ENCODE measurements at regions not wholly inside any gene's neighbourhood (a gene's known extent, or its start where the extent isn't known, plus 50 kb on each side); places are given as distances from the start of the nearest gene placed in this dataset.
A peak's percentile ranks its signal among the peaks of the same experiment; 100 is the strongest.

DNA sequence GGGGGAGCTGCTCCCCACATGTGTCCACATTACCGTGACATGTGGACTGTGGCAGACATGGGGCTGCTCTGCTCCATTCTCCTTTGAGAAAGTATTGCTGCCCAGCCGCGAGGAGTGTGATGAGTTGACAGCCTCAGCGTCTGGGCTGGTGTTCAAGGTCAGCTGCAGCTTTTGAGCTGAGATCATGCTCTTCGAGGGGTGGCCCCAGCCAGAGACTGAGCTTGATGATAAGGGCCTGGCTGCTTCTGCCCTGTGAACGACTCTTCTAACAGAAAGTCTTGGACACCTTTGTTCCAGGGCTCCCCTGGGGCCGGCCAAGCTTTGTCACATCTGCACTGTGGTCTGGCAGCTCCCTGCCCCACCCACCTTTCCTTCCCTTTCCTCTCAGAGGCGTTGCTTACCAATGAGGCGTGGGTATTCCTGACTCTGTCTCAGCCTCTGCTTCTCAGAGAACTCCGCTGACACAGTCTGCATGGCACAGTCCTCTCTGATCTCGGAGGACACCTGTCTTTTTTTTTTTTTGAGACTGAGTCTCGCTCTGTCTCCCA lies 86.6 kb downstream of the CHRD start:
- DNase-seq (peak; percentile 39 to 52), FAIRE-seq (no peak)
- 8 to 21% (median 11%) methylated on average over 12 of the region's 12 CpGs for WGBS, 3 donors
- Histone ChIP-seq H3K4me1 (ENCODE audit: control insufficient read depth in 3 of 3, insufficient read depth in 2 of 3, low read depth in 1 of 3, low read length in 2 of 3) (no peaks in the 10 kb centered on the region), H3K36me3 (ENCODE audit: control insufficient read depth in 3 of 3, insufficient read depth in 2 of 3, low read depth in 1 of 3, low read length in 3 of 3) (no peaks in the 10 kb centered on the region), H3K9me3 (ENCODE audit: control insufficient read depth in 2 of 2, insufficient read depth in 1 of 2, low read depth in 1 of 2, low read length in 1 of 2) (no peaks in the 10 kb centered on the region), H3K27me3 (ENCODE audit: control insufficient read depth in 3 of 3, insufficient read depth in 3 of 3, low read length in 3 of 3) (peaks cover 0 to 7% (median 3%) of the 10 kb centered on the region in 3 donors), H3K4me3 (ENCODE audit: low read depth in 1 of 3, low read length in 3 of 3) (no peak overlapping the region), H3K27ac (ENCODE audit: low read depth in 1 of 3, low read length in 2 of 3) (no peak overlapping the region)

GRCh38 chr3:184467171-184467570 lies 87.3 kb downstream of the CHRD start:
- H3K27ac ChIP-seq (ENCODE audit: low read depth in 1 of 3, low read length in 2 of 3) = no peak overlapping the region
- H3K4me1 ChIP-seq (ENCODE audit: control insufficient read depth in 3 of 3, insufficient read depth in 2 of 3, low read depth in 1 of 3, low read length in 2 of 3) = no peaks in the 10 kb centered on the region
- H3K27me3 ChIP-seq (ENCODE audit: control insufficient read depth in 3 of 3, insufficient read depth in 3 of 3, low read length in 3 of 3) = peaks cover 0 to 9% (median 3%) of the 10 kb centered on the region in 3 donors
- no peak for FAIRE-seq
- DNase-seq = no peak
- no peaks in the 10 kb centered on the region for H3K9me3 ChIP-seq (ENCODE audit: control insufficient read depth in 2 of 2, insufficient read depth in 1 of 2, low read depth in 1 of 2, low read length in 1 of 2)
- WGBS, 3 donors = 45 to 72% (median 55%) methylated on average over 9 of the region's 9 CpGs
- no peaks in the 10 kb centered on the region for H3K36me3 ChIP-seq (ENCODE audit: control insufficient read depth in 3 of 3, insufficient read depth in 2 of 3, low read depth in 1 of 3, low read length in 3 of 3)
- no peak overlapping the region for H3K4me3 ChIP-seq (ENCODE audit: low read depth in 1 of 3, low read length in 3 of 3)

GRCh38 chr3:184470551-184470950 lies 90.7 kb downstream of the CHRD start:
- Histone ChIP-seq H3K27me3 (ENCODE audit: control insufficient read depth in 3 of 3, insufficient read depth in 3 of 3, low read length in 3 of 3) (peaks cover 4 to 15% (median 5%) of the 10 kb centered on the region in 3 donors), H3K27ac (ENCODE audit: low read depth in 1 of 3, low read length in 2 of 3) (no peak overlapping the region), H3K9me3 (ENCODE audit: control insufficient read depth in 2 of 2, insufficient read depth in 1 of 2, low read depth in 1 of 2, low read length in 1 of 2) (no peaks in the 10 kb centered on the region), H3K4me1 (ENCODE audit: control insufficient read depth in 3 of 3, insufficient read depth in 2 of 3, low read depth in 1 of 3, low read length in 2 of 3) (no peaks in the 10 kb centered on the region), H3K36me3 (ENCODE audit: control insufficient read depth in 3 of 3, insufficient read depth in 2 of 3, low read depth in 1 of 3, low read length in 3 of 3) (no peaks in the 10 kb centered on the region), H3K4me3 (ENCODE audit: low read depth in 1 of 3, low read length in 3 of 3) (no peak overlapping the region)
- DNase-seq (no peak), FAIRE-seq (no peak)
- WGBS, 3 donors = 53 to 74% (median 67%) methylated on average over 6 of the region's 6 CpGs

- 59 to 82% (median 61%) methylated on average over 3 of the region's 3 CpGs for WGBS, 3 donors
- H3K36me3 ChIP-seq (ENCODE audit: control insufficient read depth in 3 of 3, insufficient read depth in 2 of 3, low read depth in 1 of 3, low read length in 3 of 3) = no peaks in the 10 kb centered on the region
- peaks cover 4 to 15% (median 5%) of the 10 kb centered on the region in 3 donors for H3K27me3 ChIP-seq (ENCODE audit: control insufficient read depth in 3 of 3, insufficient read depth in 3 of 3, low read length in 3 of 3)
- no peak for DNase-seq
- no peak overlapping the region for H3K4me3 ChIP-seq (ENCODE audit: low read depth in 1 of 3, low read length in 3 of 3)
- no peak overlapping the region for H3K27ac ChIP-seq (ENCODE audit: low read depth in 1 of 3, low read length in 2 of 3)
- no peaks in the 10 kb centered on the region for H3K4me1 ChIP-seq (ENCODE audit: control insufficient read depth in 3 of 3, insufficient read depth in 2 of 3, low read depth in 1 of 3, low read length in 2 of 3)
- no peak for FAIRE-seq
- no peaks in the 10 kb centered on the region for H3K9me3 ChIP-seq (ENCODE audit: control insufficient read depth in 2 of 2, insufficient read depth in 1 of 2, low read depth in 1 of 2, low read length in 1 of 2)
Observed at GRCh38 chr3:184471439-184471838, 90.1 kb upstream of the EPHB3 start.

- FAIRE-seq (no peak), DNase-seq (peak in 1 of 2 donors; percentile 8)
- Histone ChIP-seq H3K9me3 (ENCODE audit: control insufficient read depth in 2 of 2, insufficient read depth in 1 of 2, low read depth in 1 of 2, low read length in 1 of 2) (no peaks in the 10 kb centered on the region), H3K4me3 (ENCODE audit: low read depth in 1 of 3, low read length in 3 of 3) (no peak overlapping the region), H3K4me1 (ENCODE audit: control insufficient read depth in 3 of 3, insufficient read depth in 2 of 3, low read depth in 1 of 3, low read length in 2 of 3) (no peaks in the 10 kb centered on the region), H3K27ac (ENCODE audit: low read depth in 1 of 3, low read length in 2 of 3) (no peak overlapping the region), H3K27me3 (ENCODE audit: control insufficient read depth in 3 of 3, insufficient read depth in 3 of 3, low read length in 3 of 3) (peaks cover 2 to 19% (median 4%) of the 10 kb centered on the region in 3 donors), H3K36me3 (ENCODE audit: control insufficient read depth in 3 of 3, insufficient read depth in 2 of 3, low read depth in 1 of 3, low read length in 3 of 3) (no peaks in the 10 kb centered on the region)
- WGBS, 3 donors = 54 to 62% (median 58%) methylated on average over 12 of the region's 12 CpGs
Observed at GRCh38 chr3:184472723-184473428, 88.7 kb upstream of the EPHB3 start.

- Histone ChIP-seq H3K9me3 (ENCODE audit: control insufficient read depth in 2 of 2, insufficient read depth in 1 of 2, low read depth in 1 of 2, low read length in 1 of 2) (no peaks in the 10 kb centered on the region), H3K36me3 (ENCODE audit: control insufficient read depth in 3 of 3, insufficient read depth in 2 of 3, low read depth in 1 of 3, low read length in 3 of 3) (no peaks in the 10 kb centered on the region), H3K4me1 (ENCODE audit: control insufficient read depth in 3 of 3, insufficient read depth in 2 of 3, low read depth in 1 of 3, low read length in 2 of 3) (no peaks in the 10 kb centered on the region), H3K4me3 (ENCODE audit: low read depth in 1 of 3, low read length in 3 of 3) (no peak overlapping the region), H3K27ac (ENCODE audit: low read depth in 1 of 3, low read length in 2 of 3) (no peak overlapping the region), H3K27me3 (ENCODE audit: control insufficient read depth in 3 of 3, insufficient read depth in 3 of 3, low read length in 3 of 3) (peaks cover 2 to 14% (median 4%) of the 10 kb centered on the region in 3 donors)
- WGBS, 3 donors = 79 to 86% (median 81%) methylated on average over 8 of the region's 8 CpGs
- no peak for DNase-seq
- FAIRE-seq = no peak
Observed at GRCh38 chr3:184474897-184475296, 86.7 kb upstream of the EPHB3 start.

DNA sequence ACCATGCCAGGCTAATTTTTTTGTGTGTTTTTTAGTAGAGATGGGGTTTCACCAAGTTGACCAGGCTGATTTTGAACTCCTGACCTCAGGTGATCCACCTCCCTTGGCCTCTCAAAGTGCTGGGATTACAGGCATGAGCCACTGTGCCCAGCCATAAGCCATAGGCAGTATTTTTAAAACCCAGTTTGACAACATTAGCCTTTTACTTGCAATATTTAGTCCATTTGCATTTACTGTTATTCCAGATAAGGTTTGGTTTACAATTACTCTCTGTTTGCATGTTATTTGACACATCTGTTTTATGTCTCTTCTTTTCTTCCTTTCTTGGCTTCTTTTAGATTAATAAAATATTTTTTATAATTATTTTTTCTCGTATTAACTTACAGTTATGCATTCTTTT lies 83.6 kb upstream of the EPHB3 start:
- Histone ChIP-seq H3K36me3 (ENCODE audit: control insufficient read depth in 3 of 3, insufficient read depth in 2 of 3, low read depth in 1 of 3, low read length in 3 of 3) (no peaks in the 10 kb centered on the region), H3K4me1 (ENCODE audit: control insufficient read depth in 3 of 3, insufficient read depth in 2 of 3, low read depth in 1 of 3, low read length in 2 of 3) (no peaks in the 10 kb centered on the region), H3K27me3 (ENCODE audit: control insufficient read depth in 3 of 3, insufficient read depth in 3 of 3, low read length in 3 of 3) (peaks cover 2 to 15% (median 4%) of the 10 kb centered on the region in 3 donors), H3K9me3 (ENCODE audit: control insufficient read depth in 2 of 2, insufficient read depth in 1 of 2, low read depth in 1 of 2, low read length in 1 of 2) (no peaks in the 10 kb centered on the region), H3K27ac (ENCODE audit: low read depth in 1 of 3, low read length in 2 of 3) (no peak overlapping the region), H3K4me3 (ENCODE audit: low read depth in 1 of 3, low read length in 3 of 3) (no peak overlapping the region)
- DNase-seq = no peak
- 83 to 98% (median 83%) methylated on average over 1 of the region's 1 CpG for WGBS, 3 donors
- FAIRE-seq = no peak

- Histone ChIP-seq H3K4me1 (ENCODE audit: control insufficient read depth in 3 of 3, insufficient read depth in 2 of 3, low read depth in 1 of 3, low read length in 2 of 3) (no peaks in the 10 kb centered on the region), H3K9me3 (ENCODE audit: control insufficient read depth in 2 of 2, insufficient read depth in 1 of 2, low read depth in 1 of 2, low read length in 1 of 2) (no peaks in the 10 kb centered on the region), H3K27ac (ENCODE audit: low read depth in 1 of 3, low read length in 2 of 3) (no peak overlapping the region), H3K27me3 (ENCODE audit: control insufficient read depth in 3 of 3, insufficient read depth in 3 of 3, low read length in 3 of 3) (peaks cover 0 to 12% (median 4%) of the 10 kb centered on the region in 3 donors), H3K4me3 (ENCODE audit: low read depth in 1 of 3, low read length in 3 of 3) (no peak overlapping the region), H3K36me3 (ENCODE audit: control insufficient read depth in 3 of 3, insufficient read depth in 2 of 3, low read depth in 1 of 3, low read length in 3 of 3) (no peaks in the 10 kb centered on the region)
- no peak for FAIRE-seq
- no peak for DNase-seq
- 72 to 75% (median 74%) methylated on average over 8 of the region's 8 CpGs for WGBS, 3 donors
Observed at GRCh38 chr3:184479426-184480126, 82.0 kb upstream of the EPHB3 start.
